ENCODE measurements at regions not wholly inside any gene's neighbourhood (a gene's known extent, or its start where the extent isn't known, plus 50 kb on each side); places are given as distances from the start of the nearest gene placed in this dataset.

DNA sequence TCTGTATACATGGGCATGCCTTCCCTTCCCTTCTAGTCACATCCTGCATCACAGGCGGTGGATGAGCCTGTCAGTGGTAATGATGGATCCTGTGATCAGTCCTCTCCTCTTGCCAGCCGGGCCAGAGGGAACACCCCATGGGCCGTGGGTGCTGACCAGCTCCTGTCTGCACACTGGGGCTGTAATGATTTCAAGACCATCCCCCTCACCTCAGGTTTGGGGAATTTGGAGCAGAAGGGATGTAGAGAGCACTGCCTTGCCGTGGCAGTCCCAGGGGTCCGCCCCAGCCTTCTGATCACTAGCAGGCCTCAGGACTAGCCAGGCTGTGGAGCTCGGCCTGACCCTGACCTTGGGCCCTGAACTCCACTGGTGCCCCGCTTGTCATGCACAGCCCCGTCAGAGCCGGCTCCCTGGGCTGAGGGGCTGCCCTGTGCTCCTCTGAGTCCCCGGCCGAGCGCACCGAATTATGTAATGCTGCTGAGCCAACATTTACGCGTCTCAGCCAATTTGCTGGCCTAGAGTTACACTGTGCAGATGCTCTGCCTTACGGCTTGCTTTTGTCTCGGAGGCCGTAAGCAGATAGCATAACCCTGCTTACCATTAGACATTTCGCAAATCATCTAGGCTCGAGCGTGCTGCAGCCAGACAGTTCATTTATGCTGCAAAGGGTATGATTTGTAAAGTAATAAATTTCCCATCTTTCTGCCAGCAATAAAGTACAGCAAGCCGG, 155.3 kb downstream of the MACROH2A1 start:
- H3K27ac ChIP-seq = no peak overlapping the region
- H3K9ac ChIP-seq = no peak overlapping the region
- no peak overlapping the region for H3K4me2 ChIP-seq
- H3K4me3 ChIP-seq (IDR thresholded peaks at IDR 0.05; ENCODE audit: insufficient read depth, low read depth, low read length) = no peak overlapping the region
- no peaks in the 10 kb centered on the region for H4K20me1 ChIP-seq (ENCODE audit: insufficient read depth)
- no peak overlapping the region for H2AFZ ChIP-seq (ENCODE audit: low read depth)
- no peaks in the 10 kb centered on the region for H3K36me3 ChIP-seq (ENCODE audit: insufficient read depth)
- H3K4me1 ChIP-seq (ENCODE audit: low read depth, poor library complexity, severe bottlenecking) = no peaks in the 10 kb centered on the region
- H3K27me3 ChIP-seq (ENCODE audit: insufficient read depth, low read depth) = no peaks in the 10 kb centered on the region
- no peaks in the 10 kb centered on the region for H3K79me2 ChIP-seq (ENCODE audit: insufficient read depth, low read depth)
- TF ChIP-seq, protein P1, sequence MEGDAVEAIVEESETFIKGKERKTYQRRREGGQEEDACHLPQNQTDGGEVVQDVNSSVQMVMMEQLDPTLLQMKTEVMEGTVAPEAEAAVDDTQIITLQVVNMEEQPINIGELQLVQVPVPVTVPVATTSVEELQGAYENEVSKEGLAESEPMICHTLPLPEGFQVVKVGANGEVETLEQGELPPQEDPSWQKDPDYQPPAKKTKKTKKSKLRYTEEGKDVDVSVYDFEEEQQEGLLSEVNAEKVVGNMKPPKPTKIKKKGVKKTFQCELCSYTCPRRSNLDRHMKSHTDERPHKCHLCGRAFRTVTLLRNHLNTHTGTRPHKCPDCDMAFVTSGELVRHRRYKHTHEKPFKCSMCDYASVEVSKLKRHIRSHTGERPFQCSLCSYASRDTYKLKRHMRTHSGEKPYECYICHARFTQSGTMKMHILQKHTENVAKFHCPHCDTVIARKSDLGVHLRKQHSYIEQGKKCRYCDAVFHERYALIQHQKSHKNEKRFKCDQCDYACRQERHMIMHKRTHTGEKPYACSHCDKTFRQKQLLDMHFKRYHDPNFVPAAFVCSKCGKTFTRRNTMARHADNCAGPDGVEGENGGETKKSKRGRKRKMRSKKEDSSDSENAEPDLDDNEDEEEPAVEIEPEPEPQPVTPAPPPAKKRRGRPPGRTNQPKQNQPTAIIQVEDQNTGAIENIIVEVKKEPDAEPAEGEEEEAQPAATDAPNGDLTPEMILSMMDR (conservative IDR thresholded peaks at IDR 0.05; ENCODE audit: low read depth, low read length) = no peak

DNA sequence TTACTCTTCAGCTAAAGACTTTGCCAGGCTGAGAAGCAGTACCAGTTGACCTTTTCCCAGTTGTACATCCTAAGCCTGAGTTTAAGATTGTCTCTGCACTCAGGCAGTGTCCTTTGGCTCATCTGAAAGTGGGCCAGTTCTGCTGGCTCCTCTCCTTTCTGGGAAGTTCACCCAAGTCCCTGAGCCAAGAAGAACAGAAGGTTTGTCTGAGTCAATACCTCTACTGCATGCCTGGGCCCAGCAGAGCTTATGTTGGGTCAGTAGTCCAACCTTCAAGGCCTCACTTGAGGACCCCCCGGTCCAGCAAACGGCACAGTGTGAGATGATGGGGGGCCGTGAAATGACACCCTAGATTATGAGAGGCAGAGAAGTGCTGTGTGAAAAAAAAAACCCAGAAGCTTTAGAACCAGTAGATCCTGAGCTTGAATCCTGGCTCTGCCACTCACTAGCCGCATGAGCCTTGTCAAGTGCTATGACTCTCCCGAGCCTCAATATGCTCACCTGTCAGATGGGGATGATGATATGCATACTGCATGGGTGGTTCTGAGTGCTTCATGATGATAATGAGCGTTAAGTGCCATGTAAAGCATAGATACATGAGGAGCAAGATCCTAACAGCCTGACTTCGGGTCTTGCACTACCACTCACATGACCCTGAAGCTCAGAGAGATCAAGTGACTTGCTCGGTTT, 156.0 kb downstream of the MACROH2A1 start:
- no peaks in the 10 kb centered on the region for H4K20me1 ChIP-seq (ENCODE audit: insufficient read depth)
- H2AFZ ChIP-seq (ENCODE audit: low read depth) = no peak overlapping the region
- no peaks in the 10 kb centered on the region for H3K27me3 ChIP-seq (ENCODE audit: insufficient read depth, low read depth)
- H3K36me3 ChIP-seq (ENCODE audit: insufficient read depth) = no peaks in the 10 kb centered on the region
- H3K4me1 ChIP-seq (ENCODE audit: low read depth, poor library complexity, severe bottlenecking) = no peaks in the 10 kb centered on the region
- H3K4me2 ChIP-seq = no peak overlapping the region
- TF ChIP-seq, protein P1 (conservative IDR thresholded peaks at IDR 0.05; ENCODE audit: low read depth, low read length) = no peak
- H3K4me3 ChIP-seq (IDR thresholded peaks at IDR 0.05; ENCODE audit: insufficient read depth, low read depth, low read length) = no peak overlapping the region
- H3K27ac ChIP-seq = no peak overlapping the region
- H3K9ac ChIP-seq = no peak overlapping the region
- no peaks in the 10 kb centered on the region for H3K79me2 ChIP-seq (ENCODE audit: insufficient read depth, low read depth)

DNA sequence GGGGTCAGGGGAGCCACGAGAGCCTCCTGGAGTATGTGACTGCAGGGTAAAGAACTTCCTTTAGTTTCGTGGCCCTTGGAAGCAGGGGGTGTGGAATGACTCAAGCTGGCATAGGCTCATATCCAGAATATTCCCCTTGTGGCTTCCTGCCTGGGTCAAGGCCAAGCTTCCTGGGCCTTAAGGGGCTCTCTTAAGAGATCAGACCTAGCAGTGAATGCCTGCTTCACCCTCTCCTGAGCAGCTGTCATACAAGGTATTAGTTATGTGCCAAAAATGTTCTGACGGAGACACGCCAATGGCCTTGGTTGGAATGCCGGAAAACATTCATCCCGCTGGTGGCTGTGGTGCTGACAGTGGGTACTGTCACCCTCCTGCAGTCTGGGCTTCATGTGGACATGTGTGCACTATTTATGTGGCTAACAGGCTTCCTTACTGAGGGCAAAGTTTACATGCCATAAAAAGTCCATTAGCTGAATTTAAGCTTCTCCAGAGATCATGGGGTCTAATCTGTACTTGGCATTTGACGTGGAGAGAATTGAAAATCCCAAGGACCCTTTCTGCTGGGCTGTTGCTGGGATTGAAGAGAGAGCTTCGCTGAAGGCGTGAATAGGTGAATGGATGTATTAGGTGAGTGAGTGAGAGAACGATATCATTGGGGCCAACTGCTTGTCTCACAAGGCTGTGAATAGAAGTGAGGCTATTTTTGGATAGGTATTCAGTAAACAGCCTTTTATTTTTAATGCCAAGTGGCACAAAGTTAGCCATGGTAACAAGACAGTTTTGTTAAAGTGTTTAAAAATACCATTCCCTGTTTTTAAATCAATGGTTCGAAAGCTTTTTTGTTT, 156.8 kb downstream of the MACROH2A1 start:
- no peak overlapping the region for H2AFZ ChIP-seq (ENCODE audit: low read depth)

DNA sequence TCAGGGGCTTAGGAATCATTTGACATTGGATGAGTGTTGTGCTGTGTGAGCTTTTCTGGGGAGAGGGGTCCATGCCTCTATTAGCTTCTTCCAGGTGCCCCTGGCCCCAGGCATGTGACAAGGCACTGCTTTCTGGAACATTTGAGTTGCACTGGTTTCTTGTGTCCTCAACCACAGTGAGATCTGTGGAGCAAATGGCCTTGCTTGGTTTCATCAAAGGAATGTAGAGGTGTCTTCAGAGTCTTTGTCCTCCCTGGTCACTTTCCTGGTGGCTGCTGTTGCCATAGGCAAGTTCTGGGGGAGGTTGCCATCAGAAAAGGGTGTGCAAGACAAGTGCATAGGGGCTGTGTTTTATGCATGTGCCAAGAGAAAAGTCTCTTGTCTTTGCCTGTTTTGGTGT, 157.5 kb downstream of the MACROH2A1 start:
- H3K4me2 ChIP-seq = no peak overlapping the region
- H3K27me3 ChIP-seq (ENCODE audit: insufficient read depth, low read depth) = no peaks in the 10 kb centered on the region
- H3K79me2 ChIP-seq (ENCODE audit: insufficient read depth, low read depth) = no peaks in the 10 kb centered on the region
- no peaks in the 10 kb centered on the region for H3K4me1 ChIP-seq (ENCODE audit: low read depth, poor library complexity, severe bottlenecking)
- H3K4me3 ChIP-seq (IDR thresholded peaks at IDR 0.05; ENCODE audit: insufficient read depth, low read depth, low read length) = no peak overlapping the region
- H4K20me1 ChIP-seq (ENCODE audit: insufficient read depth) = no peaks in the 10 kb centered on the region
- TF ChIP-seq, protein P1 (conservative IDR thresholded peaks at IDR 0.05; ENCODE audit: low read depth, low read length) = no peak
- no peak overlapping the region for H3K27ac ChIP-seq
- no peaks in the 10 kb centered on the region for H3K36me3 ChIP-seq (ENCODE audit: insufficient read depth)
- no peak overlapping the region for H2AFZ ChIP-seq (ENCODE audit: low read depth)
- H3K9ac ChIP-seq = no peak overlapping the region

More for the DNA sequence above, 156.8 kb downstream of the MACROH2A1 start:
- Histone ChIP-seq H3K9ac (no peak overlapping the region), H3K79me2 (ENCODE audit: insufficient read depth, low read depth) (no peaks in the 10 kb centered on the region), H3K36me3 (ENCODE audit: insufficient read depth) (no peaks in the 10 kb centered on the region), H3K27me3 (ENCODE audit: insufficient read depth, low read depth) (no peaks in the 10 kb centered on the region), H3K27ac (no peak overlapping the region), H3K4me2 (no peak overlapping the region), H3K4me3 (IDR thresholded peaks at IDR 0.05; ENCODE audit: insufficient read depth, low read depth, low read length) (no peak overlapping the region), H4K20me1 (ENCODE audit: insufficient read depth) (no peaks in the 10 kb centered on the region), H3K4me1 (ENCODE audit: low read depth, poor library complexity, severe bottlenecking) (no peaks in the 10 kb centered on the region)
- TF ChIP-seq, protein P1 (conservative IDR thresholded peaks at IDR 0.05; ENCODE audit: low read depth, low read length) = no peak
